H1 (cell line): ENCODE measurements at regions not wholly inside any gene's neighbourhood (a gene's known extent, or its start where the extent isn't known, plus 50 kb on each side); places are given as distances from the start of the nearest gene placed in this dataset.

Experiments used
- CTCF ChIA-PET: fragments of 300-600 bp; sonication (Branson Sonifier 250); formaldehyde crosslinking; loops from one replicate; lab custom pipeline; 2021; ENCODE audit not compliant: partially characterized antibody; lab: Charles Lee
- POLR2A ChIA-PET: fragments of 300-600 bp; sonication (Branson Sonifier 250); formaldehyde crosslinking; loops from one replicate; lab custom pipeline; 2021; ENCODE audit warnings: inconsistent platforms; ENCODE audit not compliant: partially characterized antibody; lab: Charles Lee
- DNase-seq, 2 experiments: peaks; one replicate each; pipeline versions ENCODE4 v3.0.0 to v3.0.0-alpha.2; 2010 to 2022; ENCODE audit warnings: low spot score in 2 of 2, low read depth in 1 of 2, mixed read lengths in 1 of 2
- FAIRE-seq: peaks from 2 replicates; lab custom pipeline; 2011; peaks lifted over from hg19 to GRCh38; lab: Jason Lieb, UNC
- H2AFZ ChIP-seq: 2 replicates; pipeline ENCODE4 v1.8.1; 2012; ENCODE audit warnings: low read length, inconsistent platforms
- H2AK5ac ChIP-seq: 2 replicates; pipeline ENCODE4 v1.6.1; 2013; ENCODE audit warnings: low read depth, low read length
- H2BK120ac ChIP-seq: replicated peaks from 2 replicates; pipeline ENCODE3; 2013; ENCODE audit warnings: low read depth, low read length, inconsistent platforms
- H2BK12ac ChIP-seq: 2 replicates; pipeline ENCODE4 v1.6.1; 2013; ENCODE audit warnings: low read depth, low read length
- H2BK15ac ChIP-seq: 2 replicates; pipeline ENCODE4 v1.6.1; 2013; ENCODE audit warnings: low read length
- H2BK20ac ChIP-seq: 2 replicates; pipeline ENCODE4 v1.6.1; 2013; ENCODE audit warnings: low read length
- H2BK5ac ChIP-seq: 2 replicates; pipeline ENCODE4 v1.6.1; 2013; ENCODE audit warnings: low read depth, low read length
- H3K14ac ChIP-seq: 2 replicates; pipeline ENCODE4 v1.6.1; 2013; ENCODE audit warnings: inconsistent platforms; ENCODE audit not compliant: insufficient read length
- H3K18ac ChIP-seq: 2 replicates; pipeline ENCODE4 v1.6.1; 2013; ENCODE audit warnings: low read length; ENCODE audit errors: extremely low read depth
- H3K23ac ChIP-seq: 2 replicates; pipeline ENCODE4 v1.6.1; 2013; ENCODE audit warnings: inconsistent platforms; ENCODE audit not compliant: insufficient read length
- H3K23me2 ChIP-seq: 2 replicates; pipeline ENCODE4 v1.6.1; 2013; ENCODE audit warnings: low read depth, low read length
- H3K27ac ChIP-seq: 2 replicates; pipeline ENCODE4 v1.6.1; 2011; ENCODE audit warnings: low read depth, low read length, inconsistent platforms
- H3K27me3 ChIP-seq, 4 experiments: replicated peaks in 1 of 4; 1 replicate in 1 of 4; 2 replicates in 3 of 4; pipeline versions ENCODE4 v1.6.1 to v1.8.1; 2011 to 2013; ENCODE audit warnings: low read length in 3 of 4, mild to moderate bottlenecking in 3 of 4, inconsistent platforms in 2 of 4, mixed read lengths in 2 of 4, moderate library complexity in 1 of 4; ENCODE audit not compliant: control insufficient read depth in 3 of 4, insufficient read depth in 3 of 4; ENCODE audit errors: extremely low read depth in 1 of 4
- H3K36me3 ChIP-seq, 4 experiments: 2 replicates each; pipeline versions ENCODE4 v1.6.1 to v1.8.1; 2011 to 2013; ENCODE audit warnings: mild to moderate bottlenecking in 4 of 4, low read length in 3 of 4, moderate library complexity in 2 of 4, control low read depth in 1 of 4, inconsistent platforms in 1 of 4; ENCODE audit not compliant: insufficient read depth in 4 of 4, control insufficient read depth in 2 of 4
- H3K4ac ChIP-seq: replicated peaks from 2 replicates; pipeline ENCODE3; 2013; ENCODE audit warnings: low read length, low read depth, mixed read lengths, inconsistent platforms; ENCODE audit not compliant: insufficient read length
- H3K4me1 ChIP-seq, 4 experiments: replicated peaks in 1 of 4; 1 replicate in 1 of 4; 2 replicates in 3 of 4; pipeline versions ENCODE4 v1.6.1 to v1.8.1; 2011 to 2013; ENCODE audit warnings: low read length in 3 of 4, inconsistent platforms in 2 of 4, mixed read lengths in 1 of 4; ENCODE audit not compliant: insufficient read depth in 4 of 4, control insufficient read depth in 3 of 4
- H3K4me2 ChIP-seq, 2 experiments: 2 replicates each; pipeline versions ENCODE4 v1.6.1 to v1.8.1; 2011 to 2013; ENCODE audit warnings: low read depth in 2 of 2, low read length in 2 of 2, control low read depth in 1 of 2, inconsistent platforms in 1 of 2, mild to moderate bottlenecking in 1 of 2; ENCODE audit not compliant: insufficient read depth in 1 of 2
- H3K4me3 ChIP-seq, 4 experiments: fragments of 200-600, 300-600 bp in 1 of 4; sonication (generic), shearing (Covaris generic), sonication (Bioruptor Twin) in 1 of 4; 2 replicates each; pipeline versions ENCODE4 v1.5.1 to v1.8.1; 2011 to 2016; ENCODE audit warnings: low read length in 4 of 4, low read depth in 3 of 4, control low read depth in 2 of 4, inconsistent platforms in 2 of 4, mild to moderate bottlenecking in 2 of 4, mixed read lengths in 1 of 4, moderate library complexity in 1 of 4; ENCODE audit not compliant: insufficient read depth in 2 of 4; ENCODE audit errors: extremely low read depth in 1 of 4
- H3K56ac ChIP-seq: replicated peaks from 2 replicates; pipeline ENCODE3; 2013; ENCODE audit warnings: low read depth, mild to moderate bottlenecking, mixed read lengths, low read length, inconsistent platforms; ENCODE audit not compliant: insufficient read length
- H3K79me1 ChIP-seq: 2 replicates; pipeline ENCODE4 v1.6.1; 2013; ENCODE audit warnings: low read depth, low read length, control low read depth
- H3K79me2 ChIP-seq, 2 experiments: 2 replicates each; pipeline versions ENCODE4 v1.6.1 to v1.8.1; 2012 to 2013; ENCODE audit warnings: low read length in 2 of 2, mild to moderate bottlenecking in 2 of 2, inconsistent platforms in 1 of 2; ENCODE audit not compliant: insufficient read depth in 2 of 2, control insufficient read depth in 1 of 2
- H3K9ac ChIP-seq, 4 experiments: replicated peaks in 1 of 4; 1 replicate in 1 of 4; 2 replicates in 3 of 4; pipeline versions ENCODE4 v1.6.1 to v1.8.1; 2011 to 2013; ENCODE audit warnings: low read depth in 3 of 4, low read length in 3 of 4, control low read depth in 2 of 4, mild to moderate bottlenecking in 2 of 4, moderate library complexity in 2 of 4, inconsistent platforms in 1 of 4; ENCODE audit errors: extremely low read depth in 1 of 4
- H3K9me3 ChIP-seq, 2 experiments: 2 replicates each; pipeline versions ENCODE4 v1.6.1 to v1.8.1; 2012 to 2013; ENCODE audit warnings: mild to moderate bottlenecking in 2 of 2, moderate library complexity in 2 of 2, control low read depth in 1 of 2, inconsistent platforms in 1 of 2, low read depth in 1 of 2, low read length in 1 of 2, mixed read lengths in 1 of 2; ENCODE audit not compliant: insufficient read depth in 2 of 2
- H4K20me1 ChIP-seq, 2 experiments: replicated peaks in 1 of 2; 2 replicates each; pipeline versions ENCODE3 to v1.8.1; 2011 to 2013; ENCODE audit warnings: inconsistent platforms in 2 of 2, low read length in 2 of 2, mild to moderate bottlenecking in 1 of 2; ENCODE audit not compliant: insufficient read depth in 2 of 2, control insufficient read depth in 1 of 2
- H4K5ac ChIP-seq: 2 replicates; pipeline ENCODE4 v1.6.1; 2013; ENCODE audit warnings: low read length, low read depth, mixed read lengths, inconsistent platforms; ENCODE audit not compliant: insufficient read length
- H4K8ac ChIP-seq: 2 replicates; pipeline ENCODE4 v1.8.0; 2013; ENCODE audit warnings: mild to moderate bottlenecking, moderate library complexity, low read length, inconsistent platforms; ENCODE audit not compliant: insufficient read depth; ENCODE audit errors: extremely low read depth
- H4K91ac ChIP-seq: replicated peaks from 2 replicates; pipeline ENCODE3; 2013; ENCODE audit warnings: low read length, mixed read lengths, inconsistent platforms; ENCODE audit not compliant: insufficient read length
- CREB1 ChIP-seq: IDR thresholded peaks from 2 replicates; pipeline ENCODE4 v1.6.1; 2012; ENCODE audit warnings: inconsistent platforms
- FOSL1 ChIP-seq: IDR thresholded peaks from 2 replicates; pipeline ENCODE4 v1.6.1; 2011; ENCODE audit warnings: mild to moderate bottlenecking, low read depth, low read length, moderate library complexity; ENCODE audit not compliant: insufficient read depth
- KDM4A ChIP-seq: IDR thresholded peaks from one replicate; pipeline ENCODE4 v1.7.1; 2012; ENCODE audit warnings: low read depth, mild to moderate bottlenecking, moderate library complexity, low read length, inconsistent platforms; ENCODE audit not compliant: severe bottlenecking
- SAP30 ChIP-seq: fragments of 300-600 bp; sonication (generic); IDR thresholded peaks from 2 replicates; pipeline ENCODE4 v1.7.1; 2012; ENCODE audit warnings: low read length, moderate library complexity, mild to moderate bottlenecking, inconsistent platforms; ENCODE audit not compliant: insufficient read depth, insufficient replicate concordance
- SP1 ChIP-seq: IDR thresholded peaks from 2 replicates; pipeline ENCODE4 v1.6.1; 2011; ENCODE audit warnings: low read depth, low read length
- TAF1 ChIP-seq: IDR thresholded peaks from 2 replicates; pipeline ENCODE4 v1.6.1; 2011; ENCODE audit warnings: mild to moderate bottlenecking, low read depth, low read length
- TCF12 ChIP-seq: IDR thresholded peaks from 2 replicates; pipeline ENCODE4 v1.6.1; 2011; ENCODE audit warnings: low read depth, mild to moderate bottlenecking, low read length
- YY1 ChIP-seq: IDR thresholded peaks from 2 replicates; pipeline ENCODE4 v1.6.1; 2011; ENCODE audit warnings: low read depth, mild to moderate bottlenecking, low read length
- ZNF274 ChIP-seq: IDR thresholded peaks from 2 replicates; pipeline ENCODE4 v1.7.0; 2012; ENCODE audit warnings: low read length, borderline replicate concordance; ENCODE audit errors: extremely low read depth

DNA sequence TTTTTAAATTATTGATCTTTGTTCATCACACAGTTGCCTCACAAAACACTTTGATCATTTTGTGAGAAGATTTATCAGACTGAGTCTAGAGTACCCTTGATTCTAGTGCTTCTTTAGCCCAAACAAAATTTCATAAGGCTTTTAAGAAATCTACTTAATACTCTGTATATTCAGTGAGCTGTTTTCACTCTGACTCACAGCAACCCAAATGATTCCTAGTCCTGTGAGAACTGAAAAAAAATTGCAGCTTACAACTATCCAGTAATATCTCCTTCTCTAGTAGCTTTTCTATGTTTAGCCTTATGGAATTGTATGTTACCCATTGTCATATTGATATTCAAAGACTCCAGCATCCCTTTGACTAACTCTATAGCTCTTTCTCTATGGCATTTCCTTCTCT, 915.6 kb downstream of the AMY1C start:
- no peaks in the 10 kb centered on the region for H4K20me1 ChIP-seq
- H2AK5ac ChIP-seq, result no peak overlapping the region
- no peaks in the 10 kb centered on the region for H3K4me1 ChIP-seq
- H4K5ac ChIP-seq, result no peak overlapping the region
- FAIRE-seq (no peak), DNase-seq (no peak)
- H3K23ac ChIP-seq, result no peak overlapping the region
- no peak overlapping the region for H3K4me3 ChIP-seq
- no peaks in the 10 kb centered on the region for H3K36me3 ChIP-seq
- H2BK12ac ChIP-seq, result no peak overlapping the region
- H3K27ac ChIP-seq, result no peak overlapping the region
- H3K4ac ChIP-seq, result no peak overlapping the region
- H3K4me2 ChIP-seq, result no peak overlapping the region
- H3K79me2 ChIP-seq, result no peaks in the 10 kb centered on the region
- no peak overlapping the region for H2AFZ ChIP-seq
- H2BK20ac ChIP-seq, result no peak overlapping the region
- H3K14ac ChIP-seq, result no peak overlapping the region
- CTCF ChIA-PET, result interaction anchor here (0.6 kb wide), 1 partner anchor 10 kb away, joined by 3 read pairs; no protein-coding TSS in a partner anchor
- no peak overlapping the region for H3K56ac ChIP-seq
- no peak overlapping the region for H3K18ac ChIP-seq
- H3K9ac ChIP-seq, result no peak overlapping the region
- no peak overlapping the region for H2BK5ac ChIP-seq
- H2BK15ac ChIP-seq, result no peak overlapping the region
- no peak overlapping the region for H4K8ac ChIP-seq
- H3K9me3 ChIP-seq, result no peaks in the 10 kb centered on the region; a peak in 1 of 4 replicates
- no peaks in the 10 kb centered on the region for H3K27me3 ChIP-seq
- no peaks in the 10 kb centered on the region for H3K23me2 ChIP-seq
- POLR2A ChIA-PET, result no interaction called here
- H2BK120ac ChIP-seq, result no peak overlapping the region
- no peaks in the 10 kb centered on the region for H3K79me1 ChIP-seq
- TF ChIP-seq TCF12, result no peak
- no peak for TF ChIP-seq TAF1
- no peak for TF ChIP-seq SP1
- no peak for TF ChIP-seq ZNF274
- TF ChIP-seq YY1, result no peak
- TF ChIP-seq CREB1, result no peak
- TF ChIP-seq FOSL1, result no peak
- no peak for TF ChIP-seq SAP30
- TF ChIP-seq KDM4A, result no peak
- no peak overlapping the region for H4K91ac ChIP-seq
